K562 (cell line): ENCODE measurements at regions not wholly inside any gene's neighbourhood (a gene's known extent, or its start where the extent isn't known, plus 50 kb on each side); places are given as distances from the start of the nearest gene placed in this dataset.

ENCODE experiments used
- ATF1 ChIP-seq, 2 experiments: fragments of 450-650 bp in 1 of 2; IDR thresholded peaks; 2 replicates each; pipeline ENCODE4 v1.6.1; 2016; ENCODE audit warnings: missing compliant biosample characterization in 1 of 2, missing genetic modification characterization in 1 of 2
- ATF2 ChIP-seq: sonication (generic); formaldehyde crosslinking; IDR thresholded peaks from 2 replicates; pipeline ENCODE4 v1.8.1; 2022; ENCODE audit warnings: missing genetic modification reagents
- CTCF ChIP-seq, 3 experiments: IDR thresholded peaks in 2 of 3; conservative IDR thresholded peaks in 1 of 3; 2 replicates each; pipeline ENCODE4 v1.5.1; 2011 to 2012; ENCODE audit warnings: low read length in 3 of 3, mild to moderate bottlenecking in 3 of 3, control low read depth in 2 of 3, improper control_type of control experiment in 1 of 3, inconsistent platforms in 1 of 3, low read depth in 1 of 3, mixed read lengths in 1 of 3, moderate library complexity in 1 of 3; ENCODE audit not compliant: insufficient read depth in 2 of 3
- NFE2L1 ChIP-seq: fragments of 450-650 bp; IDR thresholded peaks from 2 replicates; pipeline ENCODE4 v1.6.1; 2016; ENCODE audit warnings: missing genetic modification characterization, low read depth, mild to moderate bottlenecking, missing compliant biosample characterization, moderate library complexity, borderline replicate concordance
- PTTG1 ChIP-seq: fragments of 450-650 bp; IDR thresholded peaks from 2 replicates; pipeline ENCODE4 v1.6.1; 2016; ENCODE audit warnings: low read depth, mild to moderate bottlenecking, missing genetic modification characterization, missing compliant biosample characterization
- ZBTB7A ChIP-seq: IDR thresholded peaks from 2 replicates; pipeline ENCODE4 v1.6.1; 2011; ENCODE audit warnings: low read depth, mild to moderate bottlenecking, low read length, moderate library complexity, borderline replicate concordance; ENCODE audit not compliant: control insufficient read depth
- ZNF143 ChIP-seq: sonication (generic); formaldehyde crosslinking; IDR thresholded peaks from 2 replicates; pipeline ENCODE4 v1.9.0; 2022; ENCODE audit warnings: mild to moderate bottlenecking, missing genetic modification reagents
- TF ChIP-seq, protein P1 (sequence below): fragments of 450-650 bp; IDR thresholded peaks from 2 replicates; pipeline ENCODE4 v1.6.1; 2017; ENCODE audit warnings: antibody characterized with exemption, mild to moderate bottlenecking
- TF ChIP-seq, protein P2 (sequence below): sonication (generic); formaldehyde crosslinking; IDR thresholded peaks from 2 replicates; pipeline ENCODE4 v1.8.0; 2022; ENCODE audit warnings: mild to moderate bottlenecking, low read depth, missing genetic modification reagents

DNA sequence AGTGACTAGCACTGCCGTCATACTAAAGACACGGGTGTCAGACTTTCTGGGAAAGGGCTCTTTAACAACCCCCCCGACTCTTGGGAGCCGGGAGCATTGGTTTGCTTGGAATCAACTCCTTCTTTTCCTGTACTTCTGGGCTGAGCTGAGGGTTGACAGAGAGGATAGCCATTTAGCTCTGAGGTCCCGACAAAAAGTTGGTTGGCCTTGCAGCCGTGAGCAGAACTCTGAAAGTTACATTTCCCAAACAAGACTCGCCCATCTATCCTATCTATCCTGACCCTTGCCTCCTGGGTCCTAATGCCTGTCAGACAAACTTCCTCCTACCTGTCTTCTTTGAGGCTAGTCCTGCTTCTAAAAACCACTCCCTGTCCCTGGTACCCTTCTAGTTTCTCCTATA is 460.8 kb upstream of the TOM1L1 start:
- TF ChIP-seq ATF1 (CRISPR knock-in tag; IDR thresholded peaks at IDR 0.05) (no peak), ATF1 (tag; IDR thresholded peaks at IDR 0.05) (no peak), ZBTB7A (no peak), CTCF (IDR thresholded peaks at IDR 0.05 in 2 of 3, conservative IDR thresholded peaks at IDR 0.05 in 1 of 3; ENCODE audit: insufficient read depth in 2 of 3, low read depth in 1 of 3, low read length in 3 of 3) (no peak), NFE2L1 (tag) (no peak), PTTG1 (tag) (no peak), ATF2 (no peak), ZNF143 (CRISPR knock-in tag) (no peak)
- TF ChIP-seq, protein P1, sequence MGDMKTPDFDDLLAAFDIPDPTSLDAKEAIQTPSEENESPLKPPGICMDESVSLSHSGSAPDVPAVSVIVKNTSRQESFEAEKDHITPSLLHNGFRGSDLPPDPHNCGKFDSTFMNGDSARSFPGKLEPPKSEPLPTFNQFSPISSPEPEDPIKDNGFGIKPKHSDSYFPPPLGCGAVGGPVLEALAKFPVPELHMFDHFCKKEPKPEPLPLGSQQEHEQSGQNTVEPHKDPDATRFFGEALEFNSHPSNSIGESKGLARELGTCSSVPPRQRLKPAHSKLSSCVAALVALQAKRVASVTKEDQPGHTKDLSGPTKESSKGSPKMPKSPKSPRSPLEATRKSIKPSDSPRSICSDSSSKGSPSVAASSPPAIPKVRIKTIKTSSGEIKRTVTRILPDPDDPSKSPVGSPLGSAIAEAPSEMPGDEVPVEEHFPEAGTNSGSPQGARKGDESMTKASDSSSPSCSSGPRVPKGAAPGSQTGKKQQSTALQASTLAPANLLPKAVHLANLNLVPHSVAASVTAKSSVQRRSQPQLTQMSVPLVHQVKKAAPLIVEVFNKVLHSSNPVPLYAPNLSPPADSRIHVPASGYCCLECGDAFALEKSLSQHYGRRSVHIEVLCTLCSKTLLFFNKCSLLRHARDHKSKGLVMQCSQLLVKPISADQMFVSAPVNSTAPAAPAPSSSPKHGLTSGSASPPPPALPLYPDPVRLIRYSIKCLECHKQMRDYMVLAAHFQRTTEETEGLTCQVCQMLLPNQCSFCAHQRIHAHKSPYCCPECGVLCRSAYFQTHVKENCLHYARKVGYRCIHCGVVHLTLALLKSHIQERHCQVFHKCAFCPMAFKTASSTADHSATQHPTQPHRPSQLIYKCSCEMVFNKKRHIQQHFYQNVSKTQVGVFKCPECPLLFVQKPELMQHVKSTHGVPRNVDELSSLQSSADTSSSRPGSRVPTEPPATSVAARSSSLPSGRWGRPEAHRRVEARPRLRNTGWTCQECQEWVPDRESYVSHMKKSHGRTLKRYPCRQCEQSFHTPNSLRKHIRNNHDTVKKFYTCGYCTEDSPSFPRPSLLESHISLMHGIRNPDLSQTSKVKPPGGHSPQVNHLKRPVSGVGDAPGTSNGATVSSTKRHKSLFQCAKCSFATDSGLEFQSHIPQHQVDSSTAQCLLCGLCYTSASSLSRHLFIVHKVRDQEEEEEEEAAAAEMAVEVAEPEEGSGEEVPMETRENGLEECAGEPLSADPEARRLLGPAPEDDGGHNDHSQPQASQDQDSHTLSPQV = no peak
- TF ChIP-seq, protein P2, sequence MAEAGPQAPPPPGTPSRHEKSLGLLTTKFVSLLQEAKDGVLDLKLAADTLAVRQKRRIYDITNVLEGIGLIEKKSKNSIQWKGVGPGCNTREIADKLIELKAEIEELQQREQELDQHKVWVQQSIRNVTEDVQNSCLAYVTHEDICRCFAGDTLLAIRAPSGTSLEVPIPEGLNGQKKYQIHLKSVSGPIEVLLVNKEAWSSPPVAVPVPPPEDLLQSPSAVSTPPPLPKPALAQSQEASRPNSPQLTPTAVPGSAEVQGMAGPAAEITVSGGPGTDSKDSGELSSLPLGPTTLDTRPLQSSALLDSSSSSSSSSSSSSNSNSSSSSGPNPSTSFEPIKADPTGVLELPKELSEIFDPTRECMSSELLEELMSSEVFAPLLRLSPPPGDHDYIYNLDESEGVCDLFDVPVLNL (CRISPR knock-in tag) = no peak
